Panc1 (cell line): ENCODE measurements at regions not wholly inside any gene's neighbourhood (a gene's known extent, or its start where the extent isn't known, plus 50 kb on each side); places are given as distances from the start of the nearest gene placed in this dataset.

Experiments used
- CTCF ChIP-seq: fragments of 450-650 bp; IDR thresholded peaks from 2 replicates; pipeline ENCODE4 v1.5.1; 2017; ENCODE audit warnings: mild to moderate bottlenecking
- POLR2AphosphoS5 ChIP-seq: IDR thresholded peaks from 2 replicates; pipeline ENCODE4 v1.6.1; 2012; ENCODE audit warnings: mild to moderate bottlenecking, low read depth, low read length, moderate library complexity
- REST ChIP-seq, 2 experiments: IDR thresholded peaks; 2 replicates each; pipeline ENCODE4 v1.6.1; 2011 to 2012; ENCODE audit warnings: low read depth in 2 of 2, control low read depth in 1 of 2, low read length in 1 of 2, mild to moderate bottlenecking in 1 of 2, moderate library complexity in 1 of 2; ENCODE audit not compliant: insufficient read depth in 1 of 2
- SIN3A ChIP-seq: IDR thresholded peaks from 2 replicates; pipeline ENCODE4 v1.6.1; 2012; ENCODE audit warnings: low read depth, mild to moderate bottlenecking, low read length, moderate library complexity, borderline replicate concordance; ENCODE audit not compliant: insufficient read depth
- TCF7L2 ChIP-seq: IDR thresholded peaks from 2 replicates; pipeline ENCODE4 v1.6.1; 2011; ENCODE audit warnings: mild to moderate bottlenecking, low read depth, low read length, inconsistent platforms

DNA sequence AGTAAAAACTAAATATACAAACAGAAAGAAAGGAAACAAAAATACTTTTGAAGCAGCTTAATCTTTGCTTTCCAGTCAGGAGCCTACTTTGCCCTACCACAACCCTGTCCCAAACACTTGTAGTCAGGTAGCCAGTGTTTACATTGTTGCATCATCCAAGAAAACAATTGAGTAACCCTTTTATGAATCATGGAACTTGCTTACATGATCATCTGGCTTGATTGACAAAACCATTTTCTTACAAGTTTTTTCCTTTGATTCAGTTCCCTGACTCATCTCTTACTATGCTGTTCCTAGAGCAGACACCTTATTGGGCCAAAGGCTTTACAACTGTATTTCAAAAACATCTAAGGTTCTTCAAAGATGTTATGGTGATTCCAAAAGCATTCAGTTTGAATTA lies 740.1 kb downstream of the KLHL13 start:
- TF ChIP-seq CTCF (no peak), POLR2AphosphoS5 (no peak), SIN3A (no peak), REST (IDR thresholded peaks at IDR 0.05; ENCODE audit: insufficient read depth in 1 of 2, low read depth in 2 of 2, low read length in 1 of 2) (no peak), TCF7L2 (no peak)
